NCI-H82 treated with DMSO at 0.1 percent for 48 hours (cell line): ENCODE measurements at regions not wholly inside any gene's neighbourhood (a gene's known extent, or its start where the extent isn't known, plus 50 kb on each side); places are given as distances from the start of the nearest gene placed in this dataset.
"Not testable (repeated sequence)": the region's sequence is repeated elsewhere in the genome, so short reads cannot be mapped to it uniquely, and the experiment has no call there.

ENCODE experiments used
- DNase-seq: peaks from one replicate; lab custom pipeline; 2025; ENCODE audit not compliant: unreplicated experiment; lab: John Stamatoyannopoulos, UW

DNA sequence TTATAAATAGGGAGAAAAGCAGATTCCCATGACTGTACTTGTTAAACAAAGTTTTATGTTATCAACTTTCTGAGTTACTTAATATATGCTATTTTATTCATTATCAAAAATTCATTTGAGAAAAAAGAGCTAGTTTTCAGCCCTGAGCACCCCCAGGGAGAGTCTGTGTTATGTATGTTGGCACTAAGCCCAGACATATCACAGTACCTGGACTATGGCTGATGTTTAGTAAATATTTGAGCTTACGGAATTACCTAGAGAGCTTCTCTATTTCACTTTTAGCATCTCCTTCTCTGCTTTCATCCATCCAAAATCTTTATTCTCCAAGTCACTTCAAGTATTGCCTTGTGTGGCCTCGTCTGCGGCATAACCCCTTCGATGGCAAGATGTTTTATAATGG, 225.9 kb upstream of the PCSK5 start:
- DNase-seq, result no peak

DNA sequence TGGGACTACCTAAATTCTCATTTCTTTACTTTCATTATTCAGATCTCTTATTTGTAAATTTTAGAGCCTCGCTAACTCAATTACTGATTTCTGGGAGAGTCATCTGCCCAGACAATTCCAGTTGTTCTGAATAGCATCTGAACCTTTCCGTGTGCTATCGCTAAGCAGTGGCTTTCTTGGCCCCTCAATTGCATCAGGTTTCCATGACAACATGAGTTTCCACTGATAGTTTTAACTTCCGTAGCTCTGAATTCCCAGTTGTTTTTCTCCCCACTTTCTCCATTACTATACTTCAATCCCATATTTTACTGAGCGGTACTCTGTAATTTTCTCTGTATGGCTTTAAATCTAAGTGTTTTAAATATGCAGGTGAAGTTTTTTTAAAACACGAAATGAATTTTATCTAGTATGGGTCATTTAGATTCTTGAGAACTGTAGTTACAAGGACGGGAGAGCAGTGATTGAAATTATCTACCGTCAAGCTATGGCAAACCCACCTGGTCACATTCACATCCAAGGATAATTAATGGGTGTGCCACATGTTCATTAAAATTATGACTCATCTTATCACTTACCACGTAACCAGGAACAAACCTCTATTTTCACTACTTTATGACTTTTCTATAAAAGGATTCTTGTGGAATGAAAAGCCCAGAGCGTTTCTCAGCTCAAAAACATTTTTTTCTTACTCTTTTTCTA, 223.5 kb upstream of the PCSK5 start:
- DNase-seq, result no peak

DNA sequence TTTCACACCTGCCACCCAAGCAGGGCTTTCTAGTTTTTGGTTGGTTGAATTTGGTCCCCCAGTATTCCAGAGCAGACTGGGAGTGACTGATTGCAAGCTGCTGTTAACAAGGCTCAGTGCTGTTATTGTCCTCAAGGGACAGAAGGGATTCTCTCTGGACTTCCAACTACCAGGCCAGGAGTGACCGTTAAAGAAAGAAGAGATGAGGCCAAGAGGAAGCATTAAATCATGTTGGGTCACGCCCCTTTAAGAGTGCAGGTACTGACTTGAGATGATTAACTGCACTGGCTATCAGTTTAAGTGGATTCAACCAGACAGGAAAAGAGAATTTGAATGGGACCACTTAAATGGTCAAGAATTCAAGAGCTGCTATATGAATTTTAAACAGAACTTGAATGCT, 220.8 kb upstream of the PCSK5 start:
- peak; percentile 10 for DNase-seq

- DNase-seq, result no peak
These were observed 219.1 kb upstream of the PCSK5 start for GRCh38 chr9:75671354-75671753.

DNA sequence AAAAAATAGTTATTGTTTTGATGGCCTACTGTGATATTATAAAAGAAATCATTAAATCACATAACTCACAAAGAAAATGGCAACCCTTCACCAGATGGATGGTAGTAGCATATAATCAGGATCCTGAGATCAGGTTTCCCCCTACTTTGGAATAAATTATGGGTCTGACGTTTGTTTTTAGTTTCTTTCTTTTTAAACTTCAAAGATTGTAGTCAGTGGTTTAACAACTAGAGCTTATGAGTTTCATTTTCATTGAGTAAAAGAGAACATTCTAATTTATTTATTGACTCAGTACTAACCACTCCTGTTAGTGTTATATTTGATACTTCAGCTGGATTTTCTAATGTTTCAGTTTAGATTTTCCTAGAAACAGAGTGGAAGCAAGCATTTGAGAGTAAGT, 218.0 kb upstream of the PCSK5 start:
- DNase-seq, result no peak

DNA sequence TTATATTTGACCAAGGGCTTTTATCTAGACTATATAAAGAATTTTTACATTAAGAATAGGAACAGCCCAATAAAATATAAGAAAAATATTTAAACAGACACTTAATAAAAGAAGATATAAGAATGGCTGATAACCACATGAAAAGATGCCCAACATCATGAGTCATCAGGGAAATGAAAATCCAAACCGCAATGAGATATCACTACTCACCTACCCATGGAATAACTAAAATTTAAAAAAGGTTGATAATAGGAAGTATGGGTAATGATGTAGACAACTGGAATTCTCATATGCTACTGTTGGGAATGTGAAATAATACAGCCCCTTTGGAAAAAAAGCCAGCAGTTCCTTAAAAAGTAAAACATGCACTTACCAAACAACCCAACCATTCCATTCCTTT, 206.9 kb upstream of the PCSK5 start:
- DNase-seq, result no peak

DNA sequence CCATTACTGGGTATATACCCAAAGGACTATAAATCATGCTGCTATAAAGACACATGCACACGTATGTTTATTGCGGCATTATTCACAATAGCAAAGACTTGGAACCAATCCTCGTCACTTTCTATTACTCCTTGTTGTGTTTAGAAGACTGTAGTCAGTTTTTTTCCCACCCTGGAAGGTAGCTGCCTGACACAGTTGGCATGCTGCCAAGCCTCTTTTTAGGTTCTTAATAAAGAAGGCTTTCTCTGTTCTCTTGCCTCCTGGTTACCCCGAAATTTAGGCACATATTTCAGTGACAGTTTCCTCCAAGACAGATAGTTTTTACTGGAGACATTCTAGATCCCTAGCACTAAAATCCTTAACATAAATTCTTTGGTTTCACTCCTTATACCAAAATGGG, 205.4 kb upstream of the PCSK5 start:
- no peak for DNase-seq

GRCh38 chr9:75687359-75687953, 203.0 kb upstream of the PCSK5 start:
- DNase-seq, result no peak

DNA sequence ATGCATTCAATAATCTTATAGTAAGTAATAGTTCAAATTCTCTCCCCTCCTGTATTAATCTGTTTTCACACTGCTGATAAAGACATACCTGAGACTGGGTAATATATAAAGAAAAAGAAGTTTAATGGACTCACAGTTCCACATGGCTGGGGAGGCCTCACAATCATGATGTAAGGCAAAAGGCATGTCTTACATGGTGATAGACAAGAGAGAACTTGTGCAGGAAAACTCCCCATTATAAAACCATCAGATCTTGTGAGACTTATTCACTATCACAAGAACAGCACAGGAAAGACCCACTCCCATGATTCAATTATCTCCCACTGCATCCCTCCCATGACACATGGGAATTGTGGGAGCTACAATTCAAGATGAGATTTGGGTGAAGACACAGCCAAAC, 199.9 kb upstream of the PCSK5 start:
- DNase-seq, result not testable (repeated sequence)

- DNase-seq, result no peak
These were observed 199.1 kb upstream of the PCSK5 start for GRCh38 chr9:75691408-75691807.

DNA sequence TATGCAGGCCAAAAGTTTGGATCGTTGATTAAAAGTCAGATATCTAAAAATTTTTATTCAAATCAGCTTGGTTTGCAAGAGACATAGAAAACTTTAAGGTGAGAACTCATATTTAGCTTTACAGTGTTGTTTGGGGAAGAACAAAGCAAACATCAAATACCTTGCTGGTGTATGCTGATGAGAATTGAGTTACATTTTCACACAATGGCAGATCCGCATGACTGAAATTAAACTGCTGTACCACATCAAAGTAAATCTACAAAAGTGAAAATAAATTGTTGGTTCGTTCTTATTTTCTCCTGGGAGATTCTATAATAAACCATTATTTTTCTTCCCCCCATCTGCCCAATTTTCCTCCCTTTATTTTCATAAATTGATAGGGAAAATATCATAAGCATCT, 198.2 kb upstream of the PCSK5 start:
- no peak for DNase-seq

DNA sequence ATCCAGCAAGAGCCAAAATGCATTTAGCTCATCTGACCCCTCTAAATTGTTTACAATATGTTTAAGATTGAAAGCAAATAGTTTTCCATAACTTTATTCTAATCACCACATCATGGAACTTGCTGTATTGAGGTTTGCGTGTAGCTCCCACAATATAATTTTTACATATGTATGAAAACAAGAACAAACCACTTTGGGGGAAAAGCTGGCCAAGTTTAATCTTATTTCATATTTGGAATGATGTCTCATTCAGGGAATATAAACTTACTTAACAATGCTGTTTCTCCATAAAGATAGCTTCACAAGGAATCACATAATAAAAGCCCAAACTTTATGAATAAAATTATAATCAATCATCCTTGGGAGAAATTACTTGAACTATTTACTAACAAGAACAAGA, 194.6 kb upstream of the PCSK5 start:
- no peak for DNase-seq

DNA sequence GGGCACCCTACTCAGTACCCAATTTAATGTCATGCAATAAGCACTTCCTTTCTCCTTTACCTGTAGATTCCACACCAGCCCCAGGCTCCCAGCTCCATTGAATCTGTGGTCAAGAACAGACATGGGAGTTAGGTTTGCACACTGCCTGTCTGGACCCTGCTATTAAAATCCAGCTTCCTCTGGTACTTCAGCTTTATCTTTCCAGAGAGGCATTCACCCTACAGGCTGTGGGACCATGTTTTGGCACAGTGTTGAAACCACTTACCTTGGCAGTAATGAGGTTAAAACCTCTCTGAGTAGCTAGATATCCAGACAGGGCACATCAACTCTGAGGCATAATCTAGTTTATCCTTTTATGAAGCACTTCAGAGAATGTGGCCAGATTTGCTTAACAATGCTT, 191.5 kb upstream of the PCSK5 start:
- peak; percentile 7 for DNase-seq

DNA sequence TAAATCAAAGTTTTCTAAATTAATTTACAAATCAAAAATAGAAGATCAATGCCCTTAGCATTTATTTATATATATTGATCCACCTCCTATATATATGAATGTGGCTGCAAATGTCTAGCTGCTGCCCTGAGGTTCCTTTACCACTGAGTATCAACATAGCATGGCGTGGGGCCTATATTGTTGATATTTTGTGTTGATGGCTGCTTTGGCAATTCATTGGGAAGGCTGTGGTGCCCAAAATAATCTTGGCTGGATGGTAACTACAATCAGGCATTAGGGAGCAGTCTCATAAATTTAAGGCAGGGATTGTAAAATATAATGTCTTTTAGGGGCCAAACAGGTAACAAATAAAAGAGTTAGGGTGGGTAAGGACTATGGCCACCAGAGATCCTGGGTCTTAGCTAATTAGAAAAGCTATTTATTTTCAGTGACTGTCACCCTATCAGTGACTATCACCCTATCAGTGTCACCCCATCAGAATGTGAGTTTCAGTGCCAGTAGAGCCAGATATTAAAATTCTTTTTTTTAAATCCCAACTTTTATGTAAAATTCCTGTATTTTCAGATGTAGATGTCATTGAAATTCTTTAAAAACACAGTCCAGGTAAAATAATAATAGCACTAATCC, 190.7 kb upstream of the PCSK5 start:
- no peak for DNase-seq

DNA sequence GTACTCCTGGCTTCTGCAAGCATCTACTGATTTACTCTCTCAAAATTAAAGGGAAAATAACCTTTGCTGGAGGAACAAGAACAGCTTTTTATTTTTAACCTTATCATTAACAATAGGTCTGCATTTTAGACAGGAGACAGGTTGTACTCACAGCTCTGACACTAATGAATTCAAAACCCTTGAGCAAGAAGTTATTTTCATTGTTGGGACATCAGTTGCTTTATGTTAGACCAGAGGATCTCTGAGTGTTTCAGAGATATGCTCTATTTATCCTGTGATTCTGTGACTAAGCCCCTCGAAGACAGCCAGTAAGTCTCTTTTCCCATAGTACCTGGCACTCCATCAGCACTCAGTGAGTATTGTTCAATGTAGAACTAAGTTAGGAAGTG, 190.2 kb upstream of the PCSK5 start:
- no peak for DNase-seq

GRCh38 chr9:75707191-75707590, 183.3 kb upstream of the PCSK5 start:
- DNase-seq, result no peak

- no peak for DNase-seq
These were observed 180.8 kb upstream of the PCSK5 start for GRCh38 chr9:75709698-75710097.

DNA sequence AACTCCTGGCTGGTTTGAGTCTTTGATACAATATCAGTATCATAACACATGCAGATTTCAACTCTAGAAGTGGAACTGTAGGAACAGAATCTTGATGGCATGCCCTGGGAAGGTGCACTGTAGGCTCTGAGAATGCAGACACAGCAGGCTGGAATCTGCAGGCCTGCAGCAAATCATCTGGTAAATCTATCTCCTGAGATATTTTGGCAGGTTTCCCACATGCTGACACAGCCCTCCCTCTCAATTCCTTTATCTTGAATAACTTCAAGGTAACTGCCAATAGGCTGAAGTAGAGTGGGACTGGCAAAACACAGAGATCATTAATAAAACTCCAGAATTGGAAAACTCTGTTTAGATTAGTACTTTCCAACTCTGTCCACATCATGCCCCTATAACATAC, 177.8 kb upstream of the PCSK5 start:
- no peak for DNase-seq

DNA sequence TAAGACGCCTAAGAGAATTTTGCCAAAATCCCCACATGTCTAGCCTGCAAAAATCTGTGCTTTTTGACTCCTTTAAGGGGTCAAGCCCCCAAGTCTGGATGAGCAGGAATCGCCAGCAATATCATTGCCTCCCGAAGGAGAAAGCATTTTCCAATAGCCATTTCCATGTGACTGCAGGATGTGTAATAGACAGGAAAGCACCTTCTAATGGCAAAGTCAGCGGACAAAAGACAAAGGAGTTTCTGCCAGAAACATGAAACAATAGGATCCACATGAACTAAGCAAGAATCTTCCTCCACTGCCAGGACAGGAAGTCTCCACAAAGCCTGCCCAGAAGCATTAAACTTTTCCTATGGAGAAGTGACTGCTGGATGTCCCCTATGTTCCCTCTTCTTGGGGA, 177.1 kb upstream of the PCSK5 start:
- DNase-seq, result no peak

GRCh38 chr9:75715360-75715759, 175.1 kb upstream of the PCSK5 start:
- no peak for DNase-seq

DNA sequence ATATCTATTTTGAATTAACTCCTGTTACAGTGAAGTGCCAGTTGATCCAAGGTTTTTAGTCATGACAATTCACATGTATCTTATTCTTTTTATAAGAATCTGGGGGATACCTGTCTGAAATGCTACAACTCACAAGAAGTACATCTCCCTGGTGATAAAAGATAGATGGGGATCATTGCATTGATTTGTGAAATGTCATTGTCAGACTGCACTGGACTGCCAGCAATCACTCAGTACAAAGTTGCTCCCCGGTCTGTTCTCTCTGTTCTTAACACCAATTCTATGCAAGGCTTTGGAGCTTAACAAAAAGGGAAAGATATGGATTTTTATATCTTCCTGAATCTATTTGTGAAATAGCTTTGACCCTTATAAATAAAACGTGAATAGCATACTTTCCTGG, 171.8 kb upstream of the PCSK5 start:
- no peak for DNase-seq

GRCh38 chr9:75728391-75728790, 162.1 kb upstream of the PCSK5 start:
- no peak for DNase-seq

DNA sequence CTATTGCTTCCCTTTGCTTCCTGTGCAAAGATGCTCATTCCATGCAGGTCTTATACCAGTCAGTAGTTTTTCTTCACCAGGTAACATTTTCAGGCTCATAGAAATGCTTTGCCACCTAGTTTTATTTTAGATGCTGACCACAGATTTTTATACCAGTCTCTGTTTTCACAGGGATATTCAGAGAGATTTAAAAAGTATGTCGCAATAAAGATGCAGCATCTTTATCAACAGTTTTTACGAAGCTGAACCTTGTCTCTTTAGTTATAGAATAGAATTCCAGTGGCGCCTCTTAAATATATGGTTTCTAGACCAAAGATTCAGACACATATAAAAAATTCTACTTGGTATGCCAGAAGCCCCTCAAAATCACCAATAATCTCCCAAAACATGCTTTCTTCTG, 155.7 kb upstream of the PCSK5 start:
- no peak for DNase-seq
